ENCODE measurements at regions not wholly inside any gene's neighbourhood (a gene's known extent, or its start where the extent isn't known, plus 50 kb on each side); places are given as distances from the start of the nearest gene placed in this dataset.

- TF ChIP-seq, protein P1, sequence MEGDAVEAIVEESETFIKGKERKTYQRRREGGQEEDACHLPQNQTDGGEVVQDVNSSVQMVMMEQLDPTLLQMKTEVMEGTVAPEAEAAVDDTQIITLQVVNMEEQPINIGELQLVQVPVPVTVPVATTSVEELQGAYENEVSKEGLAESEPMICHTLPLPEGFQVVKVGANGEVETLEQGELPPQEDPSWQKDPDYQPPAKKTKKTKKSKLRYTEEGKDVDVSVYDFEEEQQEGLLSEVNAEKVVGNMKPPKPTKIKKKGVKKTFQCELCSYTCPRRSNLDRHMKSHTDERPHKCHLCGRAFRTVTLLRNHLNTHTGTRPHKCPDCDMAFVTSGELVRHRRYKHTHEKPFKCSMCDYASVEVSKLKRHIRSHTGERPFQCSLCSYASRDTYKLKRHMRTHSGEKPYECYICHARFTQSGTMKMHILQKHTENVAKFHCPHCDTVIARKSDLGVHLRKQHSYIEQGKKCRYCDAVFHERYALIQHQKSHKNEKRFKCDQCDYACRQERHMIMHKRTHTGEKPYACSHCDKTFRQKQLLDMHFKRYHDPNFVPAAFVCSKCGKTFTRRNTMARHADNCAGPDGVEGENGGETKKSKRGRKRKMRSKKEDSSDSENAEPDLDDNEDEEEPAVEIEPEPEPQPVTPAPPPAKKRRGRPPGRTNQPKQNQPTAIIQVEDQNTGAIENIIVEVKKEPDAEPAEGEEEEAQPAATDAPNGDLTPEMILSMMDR (IDR thresholded peaks at IDR 0.05), result no peak
- TF ChIP-seq ZFX (IDR thresholded peaks at IDR 0.05; ENCODE audit: borderline replicate concordance), result no peak
Measured at GRCh38 chr4:81808011-81808672, 336.4 kb upstream of the RASGEF1B start.

Data from 22Rv1 (cell line).